ENCODE measurements at regions not wholly inside any gene's neighbourhood (a gene's known extent, or its start where the extent isn't known, plus 50 kb on each side); places are given as distances from the start of the nearest gene placed in this dataset.
"Not testable (repeated sequence)": the region's sequence is repeated elsewhere in the genome, so short reads cannot be mapped to it uniquely, and the experiment has no call there.

- DNase-seq = no peak
These were observed 532.1 kb upstream of the B3GAT1 start for GRCh38 chr11:134944131-134944530.

- no peak for DNase-seq
These were observed 531.5 kb upstream of the B3GAT1 start for GRCh38 chr11:134943544-134943943.

- DNase-seq = no peak
These were observed 530.6 kb upstream of the B3GAT1 start for GRCh38 chr11:134942681-134943080.

GRCh38 chr11:134941936-134942600 is 530.0 kb upstream of the B3GAT1 start:
- not testable (repeated sequence) for DNase-seq

- DNase-seq = no peak
These were observed 529.3 kb upstream of the B3GAT1 start for GRCh38 chr11:134941326-134941725.

- DNase-seq = no peak
These were observed 528.5 kb upstream of the B3GAT1 start for GRCh38 chr11:134940441-134941126.

- no peak for DNase-seq
These were observed 527.9 kb upstream of the B3GAT1 start for GRCh38 chr11:134939905-134940304.

GRCh38 chr11:134939031-134939430 is 527.0 kb upstream of the B3GAT1 start:
- DNase-seq = no peak

- no peak for DNase-seq
These were observed 526.2 kb upstream of the B3GAT1 start for GRCh38 chr11:134938212-134938611.

- not testable (repeated sequence) for DNase-seq
These were observed 525.2 kb upstream of the B3GAT1 start for GRCh38 chr11:134937193-134937592.

- DNase-seq = no peak
These were observed 520.7 kb upstream of the B3GAT1 start for GRCh38 chr11:134932761-134933160.

GRCh38 chr11:134925432-134925831 is 513.4 kb upstream of the B3GAT1 start:
- DNase-seq = no peak

- DNase-seq = no peak
These were observed 511.4 kb upstream of the B3GAT1 start for GRCh38 chr11:134923441-134923840.

- no peak for DNase-seq
These were observed 509.9 kb upstream of the B3GAT1 start for GRCh38 chr11:134921938-134922337.

GRCh38 chr11:134920851-134921608 is 509.0 kb upstream of the B3GAT1 start:
- DNase-seq = no peak

- no peak for DNase-seq
These were observed 504.6 kb upstream of the B3GAT1 start for GRCh38 chr11:134916421-134917213.

GRCh38 chr11:134915881-134916280 is 503.8 kb upstream of the B3GAT1 start:
- no peak for DNase-seq

- no peak for DNase-seq
These were observed 503.2 kb upstream of the B3GAT1 start for GRCh38 chr11:134915212-134915611.

GRCh38 chr11:134913999-134914590 is 502.1 kb upstream of the B3GAT1 start:
- DNase-seq = no peak

GRCh38 chr11:134913391-134913790 is 501.3 kb upstream of the B3GAT1 start:
- DNase-seq = no peak

GRCh38 chr11:134911514-134912180 is 499.6 kb upstream of the B3GAT1 start:
- DNase-seq = no peak

GRCh38 chr11:134908583-134908982 is 496.5 kb upstream of the B3GAT1 start:
- DNase-seq = no peak

All from skin of body (tissue), 1 donor.